AG04449 (cell line): ENCODE measurements at regions not wholly inside any gene's neighbourhood (a gene's known extent, or its start where the extent isn't known, plus 50 kb on each side); places are given as distances from the start of the nearest gene placed in this dataset.
"Not testable (repeated sequence)": the region's sequence is repeated elsewhere in the genome, so short reads cannot be mapped to it uniquely, and the experiment has no call there.

Source experiments
- CTCF ChIA-PET: fragments of 350-600 bp; formaldehyde crosslinking; extraction: SDS; loops from one replicate; lab custom pipeline; 2021; ENCODE audit warnings: antibody characterized with exemption; lab: Yijun Ruan, JAX
- POLR2A ChIA-PET: fragments of 400-600, 350-600 bp; formaldehyde crosslinking; extraction: SDS; loops from one replicate; lab custom pipeline; 2020; ENCODE audit warnings: antibody characterized with exemption, inconsistent platforms; lab: Yijun Ruan, JAX
- DNase-seq: peaks from one replicate; pipeline ENCODE4 v3.0.0-alpha.2; 2010; ENCODE audit warnings: low read depth, low spot score
- H3K4me3 ChIP-seq: 2 replicates; pipeline ENCODE4 v1.5.1; 2011; ENCODE audit warnings: low read depth, mild to moderate bottlenecking, control low read depth, low read length
- CTCF ChIP-seq: IDR thresholded peaks from one replicate; pipeline ENCODE4 v1.5.1; 2011; ENCODE audit warnings: mild to moderate bottlenecking, moderate library complexity, low read length, control low read depth, inconsistent platforms; ENCODE audit not compliant: insufficient read depth; ENCODE audit errors: missing control alignments

DNA sequence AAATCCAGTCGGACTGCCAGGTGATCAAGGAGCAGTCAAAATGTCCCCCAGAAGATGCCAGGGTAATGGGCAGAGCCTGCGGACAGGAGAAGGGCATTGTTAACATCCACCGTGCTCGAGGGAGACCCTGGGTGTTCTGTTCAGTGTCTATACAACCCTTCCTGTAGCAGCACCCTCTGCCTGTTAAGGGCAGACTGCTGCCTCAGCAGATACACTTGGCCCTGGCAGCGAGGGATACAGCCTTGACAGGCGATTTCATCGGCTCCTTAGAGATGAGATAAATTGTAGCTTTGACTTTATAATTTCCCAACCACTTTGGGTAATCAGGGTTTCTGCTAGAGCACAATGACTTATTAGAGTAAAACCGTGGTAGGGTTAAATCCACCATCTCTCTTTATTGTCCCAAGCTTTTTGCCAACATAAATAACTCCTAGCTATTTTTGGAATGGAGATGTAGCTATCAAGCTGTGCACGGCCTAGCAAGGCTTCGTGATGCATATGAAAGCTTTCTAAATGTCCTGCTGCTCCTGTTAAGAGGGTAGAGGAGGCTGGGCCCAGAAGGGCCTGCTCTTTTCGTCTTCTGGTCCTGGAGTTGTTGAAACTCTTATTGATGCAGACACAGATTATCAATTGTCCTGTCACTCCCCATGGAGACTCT lies 195.9 kb downstream of the CPEB2 start:
- no peak for TF ChIP-seq CTCF
- CTCF ChIA-PET, result interaction anchor here (0.8 to 2.8 kb wide), 5 partner anchors 8 to 1544 kb away, joined by 3 to 8 read pairs (median 3); no protein-coding TSS in a partner anchor
- H3K4me3 ChIP-seq, result no peak overlapping the region
- POLR2A ChIA-PET, result interaction anchor here (0.9 kb wide), 1 partner anchor 16 kb away, joined by 3 read pairs; no protein-coding TSS in a partner anchor
- DNase-seq, result no peak

DNA sequence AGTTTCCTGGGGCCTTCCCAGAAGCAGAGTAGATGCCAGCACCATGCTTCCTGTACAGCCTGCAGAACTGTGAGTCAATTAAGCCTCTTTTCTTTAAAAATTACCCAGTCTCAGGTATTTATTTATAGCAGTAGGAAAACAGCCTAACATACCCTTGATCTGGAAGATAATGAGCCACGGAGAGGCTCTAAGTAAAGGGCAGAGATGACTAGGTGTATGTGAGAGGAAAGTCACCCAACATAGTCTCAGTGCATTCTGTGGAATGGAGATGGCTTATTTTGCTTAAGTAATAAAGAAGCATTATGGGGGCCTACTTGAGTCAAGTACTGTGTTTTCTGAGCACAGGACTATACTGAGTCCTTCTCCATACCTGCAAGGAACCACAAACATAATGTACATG lies 199.5 kb downstream of the CPEB2 start:
- DNase-seq, result no peak
- H3K4me3 ChIP-seq, result no peak overlapping the region
- ChIA-PET CTCF (no interaction called here), POLR2A (no interaction called here)
- no peak for TF ChIP-seq CTCF

- ChIA-PET POLR2A (no interaction called here), CTCF (no interaction called here)
- H3K4me3 ChIP-seq, result no peak overlapping the region
- TF ChIP-seq CTCF, result no peak
- no peak for DNase-seq
Measured at GRCh38 chr4:15202481-15202880, 200.2 kb downstream of the CPEB2 start.

- POLR2A ChIA-PET, DNase-seq, H3K4me3 ChIP-seq: not testable (repeated sequence)
- CTCF ChIA-PET, result interaction anchor here (1.0 kb wide), 1 partner anchor 9 kb away, joined by 3 read pairs; no protein-coding TSS in a partner anchor
Measured at GRCh38 chr4:15206526-15206925, 204.2 kb downstream of the CPEB2 start.

- DNase-seq, result no peak
- ChIA-PET CTCF (no interaction called here), POLR2A (no interaction called here)
- H3K4me3 ChIP-seq, result no peak overlapping the region
- no peak for TF ChIP-seq CTCF
Measured at GRCh38 chr4:15213302-15213970, 211.2 kb downstream of the CPEB2 start.

- CTCF ChIA-PET, result no interaction called here
- no peak overlapping the region for H3K4me3 ChIP-seq
- TF ChIP-seq CTCF, result no peak
- POLR2A ChIA-PET, result no interaction called here
- no peak for DNase-seq
Measured at GRCh38 chr4:15215109-15215508, 212.7 kb upstream of the C1QTNF7 start.
